BJ (cell line): ENCODE measurements at regions not wholly inside any gene's neighbourhood (a gene's known extent, or its start where the extent isn't known, plus 50 kb on each side); places are given as distances from the start of the nearest gene placed in this dataset.

ENCODE experiments used
- CTCF ChIA-PET: fragments of 350-600 bp; formaldehyde crosslinking; extraction: SDS; loops from one replicate; lab custom pipeline; 2021; ENCODE audit warnings: antibody characterized with exemption, inconsistent platforms; lab: Yijun Ruan, JAX
- POLR2A ChIA-PET: fragments of 300-600 bp; sonication (Branson Sonifier 250); formaldehyde crosslinking; extraction: SDS; loops from one replicate; lab custom pipeline; 2021; ENCODE audit warnings: antibody characterized with exemption; lab: Charles Lee
- DNase-seq: peaks from one replicate; pipeline ENCODE4 v3.0.0-alpha.2; 2011; ENCODE audit warnings: low read depth
- H3K27me3 ChIP-seq: 2 replicates; pipeline ENCODE4 v1.6.0; 2011; ENCODE audit warnings: low read length; ENCODE audit not compliant: control insufficient read depth, insufficient read depth
- H3K36me3 ChIP-seq: 2 replicates; pipeline ENCODE4 v1.5.1; 2011; ENCODE audit warnings: low read length; ENCODE audit not compliant: control insufficient read depth, insufficient read depth
- H3K4me3 ChIP-seq: 2 replicates; pipeline ENCODE4 v1.5.1; 2011; ENCODE audit warnings: low read depth, mild to moderate bottlenecking, control low read depth, low read length
- TF ChIP-seq, protein P1 (sequence below): IDR thresholded peaks from 2 replicates; pipeline ENCODE4 v1.5.1; 2011; ENCODE audit warnings: low read depth, mild to moderate bottlenecking, control low read depth, inconsistent platforms, low read length, moderate library complexity; ENCODE audit not compliant: insufficient read depth

- ChIA-PET CTCF (interaction anchor here (0.6 to 1.7 kb wide), 4 partner anchors 11 to 407 kb away, joined by 3 read pairs; no protein-coding TSS in a partner anchor), POLR2A (no interaction called here)
- Histone ChIP-seq H3K27me3 (no peaks in the 10 kb centered on the region), H3K4me3 (no peak overlapping the region), H3K36me3 (no peaks in the 10 kb centered on the region)
- TF ChIP-seq, protein P1, sequence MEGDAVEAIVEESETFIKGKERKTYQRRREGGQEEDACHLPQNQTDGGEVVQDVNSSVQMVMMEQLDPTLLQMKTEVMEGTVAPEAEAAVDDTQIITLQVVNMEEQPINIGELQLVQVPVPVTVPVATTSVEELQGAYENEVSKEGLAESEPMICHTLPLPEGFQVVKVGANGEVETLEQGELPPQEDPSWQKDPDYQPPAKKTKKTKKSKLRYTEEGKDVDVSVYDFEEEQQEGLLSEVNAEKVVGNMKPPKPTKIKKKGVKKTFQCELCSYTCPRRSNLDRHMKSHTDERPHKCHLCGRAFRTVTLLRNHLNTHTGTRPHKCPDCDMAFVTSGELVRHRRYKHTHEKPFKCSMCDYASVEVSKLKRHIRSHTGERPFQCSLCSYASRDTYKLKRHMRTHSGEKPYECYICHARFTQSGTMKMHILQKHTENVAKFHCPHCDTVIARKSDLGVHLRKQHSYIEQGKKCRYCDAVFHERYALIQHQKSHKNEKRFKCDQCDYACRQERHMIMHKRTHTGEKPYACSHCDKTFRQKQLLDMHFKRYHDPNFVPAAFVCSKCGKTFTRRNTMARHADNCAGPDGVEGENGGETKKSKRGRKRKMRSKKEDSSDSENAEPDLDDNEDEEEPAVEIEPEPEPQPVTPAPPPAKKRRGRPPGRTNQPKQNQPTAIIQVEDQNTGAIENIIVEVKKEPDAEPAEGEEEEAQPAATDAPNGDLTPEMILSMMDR: no peak
- no peak for DNase-seq
Observed at GRCh38 chr2:195509551-195509950, 147.5 kb upstream of the SLC39A10 start.

DNA sequence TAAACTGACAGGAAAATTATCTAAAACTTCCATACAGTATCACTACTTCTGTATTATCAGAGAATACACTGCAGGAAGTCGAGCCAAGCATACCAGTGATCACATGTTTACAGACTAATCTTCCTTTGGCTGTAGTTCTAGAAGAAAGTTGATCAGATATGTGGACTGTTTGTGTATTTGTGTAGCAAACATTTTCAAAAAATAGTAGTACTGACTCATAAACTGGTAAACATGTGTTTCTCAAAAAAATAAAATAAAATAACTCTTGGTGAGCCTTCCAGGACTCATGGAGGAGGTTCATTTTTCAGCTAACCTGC, 148.9 kb upstream of the SLC39A10 start:
- Histone ChIP-seq H3K27me3 (no peaks in the 10 kb centered on the region), H3K36me3 (no peaks in the 10 kb centered on the region), H3K4me3 (no peak overlapping the region)
- ChIA-PET CTCF (no interaction called here), POLR2A (no interaction called here)
- TF ChIP-seq, protein P1: no peak
- no peak for DNase-seq

DNA sequence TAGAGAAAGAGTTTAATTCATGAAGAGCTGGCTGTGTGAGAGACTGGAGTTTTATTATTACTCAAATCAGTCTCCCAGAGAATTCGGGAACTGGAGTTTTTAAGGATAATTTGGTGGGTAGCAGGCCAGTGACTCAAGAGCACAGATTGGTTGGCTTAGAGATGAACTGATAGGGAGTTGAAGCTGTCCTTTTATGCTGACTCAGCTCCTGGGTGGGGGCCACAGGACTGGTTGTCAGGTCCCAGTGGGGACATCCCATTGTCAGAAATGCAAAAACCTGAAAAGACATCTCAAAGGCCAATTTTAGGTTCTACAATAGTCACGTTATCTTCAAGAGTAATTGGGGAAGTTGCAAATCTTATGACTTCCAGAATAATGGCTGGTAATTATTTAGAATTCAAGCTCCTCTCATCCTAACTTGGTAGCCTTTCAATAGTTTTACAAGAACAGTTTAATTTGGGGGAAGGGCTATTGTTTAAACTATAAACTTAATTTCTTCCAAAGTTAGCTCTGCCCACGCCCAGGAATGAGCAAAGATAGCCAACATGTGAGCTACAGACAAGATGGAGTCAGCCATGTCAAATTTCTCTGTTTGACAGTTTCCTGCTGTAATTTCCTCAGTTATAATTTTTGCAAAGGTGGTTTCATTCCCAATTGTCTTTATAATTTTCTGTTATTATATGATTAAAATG, 149.4 kb upstream of the SLC39A10 start:
- ChIA-PET CTCF (no interaction called here), POLR2A (no interaction called here)
- H3K4me3 ChIP-seq: no peak overlapping the region
- no peaks in the 10 kb centered on the region for H3K27me3 ChIP-seq
- TF ChIP-seq, protein P1: no peak
- DNase-seq: no peak
- H3K36me3 ChIP-seq: no peaks in the 10 kb centered on the region

GRCh38 chr2:195505701-195506100, 151.3 kb upstream of the SLC39A10 start:
- TF ChIP-seq, protein P1: no peak
- ChIA-PET CTCF (no interaction called here), POLR2A (no interaction called here)
- Histone ChIP-seq H3K4me3 (no peak overlapping the region), H3K27me3 (no peaks in the 10 kb centered on the region), H3K36me3 (no peaks in the 10 kb centered on the region)
- DNase-seq: no peak

- POLR2A ChIA-PET: interaction anchor here (0.7 kb wide), 1 partner anchor 123 kb away, joined by 3 read pairs; no protein-coding TSS in a partner anchor
- CTCF ChIA-PET: no interaction called here
- Histone ChIP-seq H3K27me3 (no peaks in the 10 kb centered on the region), H3K36me3 (no peaks in the 10 kb centered on the region), H3K4me3 (no peak overlapping the region)
- TF ChIP-seq, protein P1: no peak
- DNase-seq: no peak
Observed at GRCh38 chr2:195503208-195503607, 153.8 kb upstream of the SLC39A10 start.
